Activated T-cell treated with anti-CD3 and anti-CD28 coated beads, Interleukin-2, amount 50 U/mL, for 4 hours (primary cell): ENCODE measurements at regions not wholly inside any gene's neighbourhood (a gene's known extent, or its start where the extent isn't known, plus 50 kb on each side); places are given as distances from the start of the nearest gene placed in this dataset.

Experiments used
- ATAC-seq, 2 donors: fragments of 200-7000 bp; cut with Tn5 transposase; one replicate each; pipeline ENCODE4 v1.10.0; 2021
- DNase-seq: peaks from one replicate; pipeline ENCODE4 v3.0.0-alpha.2; 2020
- H3K27me3 Mint-ChIP-seq: one replicate; pipeline ENCODE4 v1.8.0; 2021; ENCODE audit warnings: low read depth, mixed read lengths
- H3K36me3 Mint-ChIP-seq: one replicate; pipeline ENCODE4 v1.8.0; 2022; ENCODE audit warnings: mixed read lengths; ENCODE audit not compliant: insufficient read depth
- H3K4me1 Mint-ChIP-seq: one replicate; pipeline ENCODE4 v1.8.0; 2021; ENCODE audit warnings: low read depth, mixed read lengths
- H3K4me3 Mint-ChIP-seq: one replicate; pipeline ENCODE4 v1.8.0; 2021; ENCODE audit warnings: mild to moderate bottlenecking, moderate library complexity, mixed read lengths
- H3K9me3 Mint-ChIP-seq: one replicate; pipeline ENCODE4 v1.8.0; 2021; ENCODE audit warnings: mixed read lengths

DNA sequence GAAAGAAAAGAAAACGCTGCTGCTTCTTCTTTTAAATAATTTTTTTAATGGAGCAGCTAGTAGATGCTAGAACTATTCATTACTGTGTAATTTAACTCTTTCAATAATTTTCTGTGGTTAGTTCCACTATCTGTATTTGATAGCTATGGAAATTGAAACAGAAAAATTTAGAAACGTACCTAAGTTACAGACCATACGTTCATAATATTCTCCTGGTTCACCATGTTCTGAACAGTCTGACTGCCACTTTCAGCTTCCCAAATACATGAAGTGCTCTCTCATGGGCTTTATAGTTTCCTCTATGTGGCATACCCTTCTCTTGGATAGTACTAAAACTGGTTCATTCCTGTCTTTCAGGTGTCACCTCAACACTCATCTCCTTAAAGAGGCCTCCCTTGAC, 508.0 kb downstream of the MDFIC start:
- Mint-ChIP-seq H3K9me3 (no peaks in the 10 kb centered on the region), H3K4me3 (no peak overlapping the region), H3K27me3 (no peaks in the 10 kb centered on the region), H3K36me3 (no peaks in the 10 kb centered on the region), H3K4me1 (no peaks in the 10 kb centered on the region)
- DNase-seq (no peak), ATAC-seq (no peak)

DNA sequence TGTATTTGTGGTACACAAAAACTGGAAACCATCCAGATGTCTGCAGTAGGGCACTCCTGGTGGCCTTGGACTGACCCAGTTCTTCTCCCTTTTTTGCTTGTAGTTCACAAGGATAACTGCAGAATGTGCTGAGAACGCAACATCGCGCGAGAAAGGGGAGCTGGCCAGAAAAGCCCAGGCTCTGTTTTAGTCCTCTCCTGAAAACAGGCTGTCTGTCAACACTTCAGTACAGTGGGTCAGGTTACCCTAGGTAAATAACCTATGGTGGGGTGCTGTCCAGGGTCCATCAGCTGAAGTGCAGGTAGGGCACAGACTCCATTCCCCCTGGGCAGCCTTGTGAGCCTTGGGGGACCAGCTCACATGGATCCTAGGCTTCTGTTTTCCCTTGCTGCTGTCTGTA, 495.8 kb downstream of the MDFIC start:
- no peaks in the 10 kb centered on the region for H3K36me3 Mint-ChIP-seq
- no peak overlapping the region for H3K4me3 Mint-ChIP-seq
- peaks cover 2% of the 10 kb centered on the region for H3K27me3 Mint-ChIP-seq
- no peaks in the 10 kb centered on the region for H3K4me1 Mint-ChIP-seq
- no peaks in the 10 kb centered on the region for H3K9me3 Mint-ChIP-seq
- ATAC-seq (no peak), DNase-seq (no peak)

DNA sequence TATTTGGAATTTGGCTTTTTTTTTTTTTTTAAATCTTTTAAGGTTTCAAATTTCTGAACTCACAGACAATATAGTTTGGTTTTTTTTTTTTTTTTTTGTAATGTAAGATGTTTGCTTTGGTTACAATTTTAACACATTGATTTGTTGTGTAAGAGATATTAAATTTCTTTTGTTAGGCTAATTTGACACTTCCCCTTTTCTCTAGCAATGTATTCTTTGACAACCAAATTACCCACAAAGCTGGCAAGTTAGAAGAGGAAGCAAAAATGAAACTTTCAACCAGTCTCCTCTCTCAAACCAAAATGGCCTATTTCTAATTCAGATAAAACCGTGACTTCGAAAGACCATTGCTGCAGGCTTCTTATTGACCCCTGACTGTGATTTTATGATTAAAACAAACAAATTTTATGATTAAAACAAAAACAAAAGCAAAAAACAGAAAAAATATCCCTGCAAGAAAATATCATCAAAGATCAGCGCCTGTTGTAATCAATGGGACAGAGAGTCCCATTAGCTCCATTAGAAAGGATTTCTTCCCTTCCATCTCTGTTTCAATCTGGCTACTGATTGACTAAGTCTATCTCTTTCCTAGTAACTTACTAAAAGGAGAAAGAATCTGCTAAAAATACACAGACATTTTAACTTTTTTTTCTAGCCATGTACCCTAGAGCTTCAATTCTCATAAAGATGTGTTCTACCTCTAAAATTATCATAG, 489.2 kb downstream of the MDFIC start:
- H3K4me3 Mint-ChIP-seq, result no peak overlapping the region
- DNase-seq, result no peak
- peaks cover 14% of the 10 kb centered on the region for H3K4me1 Mint-ChIP-seq
- peaks cover 3% of the 10 kb centered on the region for H3K9me3 Mint-ChIP-seq
- peaks cover 3% of the 10 kb centered on the region for H3K27me3 Mint-ChIP-seq
- ATAC-seq, result no peak
- H3K36me3 Mint-ChIP-seq, result no peaks in the 10 kb centered on the region

DNA sequence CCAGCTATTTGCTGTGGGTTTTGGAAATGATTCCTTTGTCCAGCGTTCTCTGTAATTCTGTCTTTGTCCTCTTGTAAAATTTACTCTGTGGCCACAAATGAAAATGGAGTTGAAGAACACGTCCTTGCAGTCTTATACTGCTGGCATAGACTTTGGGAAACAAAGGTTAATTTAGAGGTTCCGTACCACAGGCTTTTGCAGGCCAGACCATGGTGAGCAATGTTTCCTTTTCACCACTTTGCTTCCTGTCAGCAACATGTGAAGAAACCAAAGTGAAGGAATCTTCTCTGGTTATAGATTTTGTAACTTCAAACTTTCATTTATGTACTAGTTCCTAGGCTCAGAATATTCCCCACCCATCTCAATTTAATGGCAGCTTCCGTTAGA, 488.5 kb downstream of the MDFIC start:
- Mint-ChIP-seq H3K4me3 (no peak overlapping the region), H3K27me3 (peaks cover 3% of the 10 kb centered on the region), H3K9me3 (peaks cover 3% of the 10 kb centered on the region), H3K36me3 (no peaks in the 10 kb centered on the region), H3K4me1 (peaks cover 14% of the 10 kb centered on the region)
- DNase-seq (no peak), ATAC-seq (no peak)

DNA sequence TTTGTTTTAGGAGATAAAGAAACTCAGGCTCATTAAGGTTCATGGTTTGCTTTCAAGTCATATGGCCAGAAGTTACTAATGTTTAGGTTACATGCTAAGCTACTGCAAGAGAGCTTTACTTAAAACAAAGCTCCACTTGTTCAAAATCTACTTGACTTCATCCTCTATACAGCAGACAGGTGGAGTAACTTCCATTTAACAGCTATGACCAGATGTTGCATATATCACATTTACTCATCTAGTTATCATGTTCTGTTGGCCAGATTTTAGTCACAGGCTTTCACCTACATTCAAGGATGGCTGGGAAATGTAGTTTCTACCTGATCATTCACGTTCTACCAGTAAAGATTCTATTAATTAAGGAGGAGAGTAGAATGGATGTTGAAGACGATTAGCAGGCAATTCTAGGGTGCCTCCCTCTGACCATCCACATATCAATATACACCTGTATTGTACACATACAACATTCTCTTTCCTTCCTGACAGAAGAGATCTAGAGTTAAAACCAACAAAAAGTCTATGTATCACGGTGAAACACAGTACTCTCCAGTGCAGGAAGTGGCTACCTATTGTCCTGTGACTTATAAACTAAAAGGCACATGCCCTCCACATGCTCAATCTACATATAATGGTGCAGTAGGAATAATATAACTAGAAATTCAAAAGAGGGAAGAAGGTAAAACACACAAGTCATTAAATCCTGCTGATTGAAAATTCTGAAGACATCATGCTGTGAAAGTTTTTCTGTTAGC, 488.0 kb downstream of the MDFIC start:
- H3K4me3 Mint-ChIP-seq, result no peak overlapping the region
- peaks cover 3% of the 10 kb centered on the region for H3K9me3 Mint-ChIP-seq
- ATAC-seq, result no peak
- H3K36me3 Mint-ChIP-seq, result no peaks in the 10 kb centered on the region
- DNase-seq, result no peak
- peaks cover 14% of the 10 kb centered on the region for H3K4me1 Mint-ChIP-seq
- H3K27me3 Mint-ChIP-seq, result peaks cover 3% of the 10 kb centered on the region

DNA sequence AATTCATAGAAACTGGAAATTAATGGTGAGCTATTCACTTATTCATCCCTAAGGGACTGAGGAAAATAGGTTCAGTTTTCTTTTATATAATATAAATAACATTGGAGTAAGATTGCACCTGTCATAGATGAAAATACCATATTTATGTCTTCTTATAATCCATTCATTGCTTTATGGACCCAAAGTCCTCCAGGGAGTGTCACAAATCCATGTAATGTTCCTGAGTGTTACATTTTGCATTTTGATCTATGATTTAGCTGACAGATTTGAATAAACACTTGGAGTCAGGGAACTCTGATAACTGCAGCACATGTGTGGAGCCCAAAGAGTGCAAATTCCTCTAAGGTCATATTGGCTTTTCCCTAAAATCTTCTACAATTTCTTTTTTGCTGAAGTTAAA, 484.3 kb downstream of the MDFIC start:
- Mint-ChIP-seq H3K4me3 (no peak overlapping the region), H3K36me3 (no peaks in the 10 kb centered on the region), H3K27me3 (no peaks in the 10 kb centered on the region), H3K9me3 (peaks cover 12% of the 10 kb centered on the region), H3K4me1 (peaks cover 11% of the 10 kb centered on the region)
- DNase-seq, result no peak
- no peak for ATAC-seq

DNA sequence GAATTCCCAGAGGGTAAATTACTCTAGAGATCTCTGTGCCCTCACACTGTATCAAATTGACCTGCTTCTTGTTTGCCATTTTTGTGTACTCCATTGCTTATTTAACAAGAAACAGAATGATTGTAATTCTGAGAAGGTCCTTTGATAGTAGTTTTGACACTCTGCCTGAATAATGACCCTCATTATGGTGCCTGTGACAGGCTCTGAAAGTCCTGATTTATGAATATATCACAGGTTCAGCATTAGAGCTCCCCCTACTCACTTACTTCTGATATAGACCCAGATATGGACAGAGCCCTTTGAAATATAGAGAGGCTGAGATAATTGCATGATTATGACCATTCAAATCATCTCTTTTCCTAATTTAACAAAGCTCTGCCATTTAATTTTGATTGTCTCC, 465.2 kb downstream of the MDFIC start:
- DNase-seq (no peak), ATAC-seq (no peak)
- Mint-ChIP-seq H3K4me3 (no peak overlapping the region), H3K4me1 (no peaks in the 10 kb centered on the region), H3K36me3 (no peaks in the 10 kb centered on the region), H3K27me3 (no peaks in the 10 kb centered on the region), H3K9me3 (no peaks in the 10 kb centered on the region)

DNA sequence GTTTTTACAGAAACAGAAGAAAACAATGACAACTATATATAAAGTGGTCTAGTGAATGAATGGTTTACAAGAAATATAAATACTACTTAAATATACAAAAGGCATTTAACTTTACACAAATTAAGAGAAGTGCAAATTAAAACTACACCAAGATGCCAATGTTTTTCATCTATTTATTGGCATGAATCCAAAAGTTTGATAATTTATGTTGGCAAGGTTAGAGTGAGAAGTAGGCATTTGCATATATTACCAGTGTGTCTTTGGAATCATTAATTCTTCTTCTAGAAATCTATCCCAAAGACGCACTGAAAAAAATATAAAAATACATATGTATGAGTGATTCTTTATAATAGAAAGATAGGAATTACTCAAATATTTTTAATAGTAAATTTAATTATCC, 457.4 kb downstream of the MDFIC start:
- DNase-seq (no peak), ATAC-seq (no peak)
- H3K4me1 Mint-ChIP-seq, result no peaks in the 10 kb centered on the region
- H3K4me3 Mint-ChIP-seq, result no peak overlapping the region
- H3K27me3 Mint-ChIP-seq, result no peaks in the 10 kb centered on the region
- no peaks in the 10 kb centered on the region for H3K36me3 Mint-ChIP-seq
- H3K9me3 Mint-ChIP-seq, result no peaks in the 10 kb centered on the region

DNA sequence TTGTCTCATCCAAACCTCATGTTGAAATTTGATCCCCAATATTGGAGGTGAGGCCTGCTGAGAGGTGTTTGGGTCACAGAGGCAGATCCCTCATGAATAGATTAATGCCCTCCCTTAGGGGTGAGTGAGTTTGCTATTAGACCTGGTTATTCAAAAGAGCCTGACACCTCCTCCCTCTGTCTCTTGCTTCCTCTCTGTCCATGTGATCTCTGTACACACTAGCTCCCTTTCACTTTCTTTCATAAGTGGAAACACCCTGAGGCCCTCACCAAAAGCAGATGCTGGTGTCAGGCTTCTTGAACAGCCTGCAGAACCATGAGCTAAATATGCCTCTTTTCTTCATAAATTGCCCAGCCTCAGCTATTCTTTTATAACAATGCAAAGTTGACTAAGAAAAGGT, 447.1 kb downstream of the MDFIC start:
- no peaks in the 10 kb centered on the region for H3K4me1 Mint-ChIP-seq
- no peaks in the 10 kb centered on the region for H3K27me3 Mint-ChIP-seq
- DNase-seq (no peak), ATAC-seq (peak in 1 of 2 donors; percentile 35)
- H3K36me3 Mint-ChIP-seq, result no peaks in the 10 kb centered on the region
- H3K9me3 Mint-ChIP-seq, result peaks cover 7% of the 10 kb centered on the region
- H3K4me3 Mint-ChIP-seq, result no peak overlapping the region

DNA sequence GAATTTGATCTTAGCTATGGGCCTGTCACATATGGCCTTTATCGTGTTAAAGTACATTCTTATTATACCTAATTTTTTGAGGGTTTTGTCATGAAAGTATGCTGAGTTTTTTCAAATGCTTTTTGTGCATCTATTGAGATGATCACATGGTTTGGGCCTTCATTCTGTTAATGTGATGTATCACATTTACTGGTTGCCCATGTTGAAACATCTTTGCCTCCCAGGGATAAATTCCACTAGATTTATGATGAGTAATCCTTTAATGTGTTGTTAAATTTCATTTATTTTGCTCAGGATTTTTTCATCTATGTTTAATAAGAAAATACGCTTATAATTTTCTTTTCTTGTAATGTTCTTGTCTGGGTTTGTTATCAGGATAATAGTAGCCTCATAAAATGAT, 442.0 kb downstream of the MDFIC start:
- ATAC-seq (no peak), DNase-seq (no peak)
- peaks cover 5% of the 10 kb centered on the region for H3K4me1 Mint-ChIP-seq
- no peak overlapping the region for H3K4me3 Mint-ChIP-seq
- no peaks in the 10 kb centered on the region for H3K36me3 Mint-ChIP-seq
- no peaks in the 10 kb centered on the region for H3K27me3 Mint-ChIP-seq
- peaks cover 7% of the 10 kb centered on the region for H3K9me3 Mint-ChIP-seq

DNA sequence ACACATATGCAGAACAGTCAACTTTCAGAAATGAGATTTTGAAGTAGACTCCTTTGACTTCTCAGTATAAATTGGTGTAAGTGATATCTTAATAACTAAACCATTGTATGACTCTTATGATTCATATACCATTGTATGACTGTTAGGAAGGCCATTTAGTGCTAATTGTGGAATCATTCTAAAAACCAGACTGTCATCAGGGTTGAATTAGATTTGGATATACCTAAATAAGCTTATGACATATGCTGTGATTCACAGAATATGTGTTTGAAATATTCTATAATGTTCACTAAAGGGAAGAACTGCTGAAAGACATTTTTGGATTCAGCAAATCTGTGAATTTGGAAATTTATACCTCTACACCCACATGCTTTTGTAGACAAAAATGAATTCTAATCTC, 438.1 kb downstream of the MDFIC start:
- no peaks in the 10 kb centered on the region for H3K27me3 Mint-ChIP-seq
- peak in 1 of 2 donors; percentile 18 for ATAC-seq
- H3K4me3 Mint-ChIP-seq, result no peak overlapping the region
- DNase-seq, result no peak
- peaks cover 1% of the 10 kb centered on the region for H3K9me3 Mint-ChIP-seq
- H3K4me1 Mint-ChIP-seq, result peaks cover 8% of the 10 kb centered on the region
- no peaks in the 10 kb centered on the region for H3K36me3 Mint-ChIP-seq

DNA sequence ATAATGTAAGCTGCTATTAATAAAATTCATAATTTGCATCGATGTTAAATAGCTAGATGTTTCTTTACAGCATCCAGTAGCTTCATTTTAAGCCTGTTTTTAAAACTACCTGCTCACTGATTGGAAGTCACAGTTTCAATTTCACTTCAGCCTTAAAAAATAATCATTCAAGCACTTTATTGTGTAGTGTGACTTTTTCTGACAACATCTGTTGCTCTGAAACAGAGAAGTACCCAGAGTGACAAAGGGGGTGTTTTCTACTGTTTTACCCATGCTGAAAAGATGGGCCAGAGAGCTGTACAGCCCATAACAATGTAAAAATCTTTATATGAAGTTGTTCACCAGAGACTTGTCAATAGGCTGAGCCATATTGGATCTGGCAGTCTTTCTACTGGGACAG, 437.2 kb downstream of the MDFIC start:
- no peak for ATAC-seq
- Mint-ChIP-seq H3K9me3 (no peaks in the 10 kb centered on the region), H3K4me1 (peaks cover 8% of the 10 kb centered on the region), H3K4me3 (no peak overlapping the region), H3K36me3 (no peaks in the 10 kb centered on the region), H3K27me3 (no peaks in the 10 kb centered on the region)
- no peak for DNase-seq

DNA sequence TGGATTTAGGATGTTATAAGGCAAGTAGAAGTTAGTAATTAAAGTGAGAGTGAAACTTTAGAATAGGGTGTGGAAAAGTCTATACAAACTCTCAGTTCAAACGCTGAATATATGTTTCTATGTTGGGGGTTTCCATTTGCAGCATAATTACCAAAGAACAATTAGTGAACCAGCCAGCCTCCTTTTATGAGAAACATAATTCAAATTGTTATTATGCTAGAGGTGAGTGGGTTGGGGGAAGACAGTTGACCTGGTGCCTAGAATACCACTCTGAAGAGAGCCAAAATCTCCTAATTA, 435.8 kb downstream of the MDFIC start:
- Mint-ChIP-seq H3K36me3 (no peaks in the 10 kb centered on the region), H3K4me1 (peaks cover 8% of the 10 kb centered on the region), H3K27me3 (no peaks in the 10 kb centered on the region), H3K9me3 (no peaks in the 10 kb centered on the region), H3K4me3 (no peak overlapping the region)
- ATAC-seq (no peak), DNase-seq (no peak)

DNA sequence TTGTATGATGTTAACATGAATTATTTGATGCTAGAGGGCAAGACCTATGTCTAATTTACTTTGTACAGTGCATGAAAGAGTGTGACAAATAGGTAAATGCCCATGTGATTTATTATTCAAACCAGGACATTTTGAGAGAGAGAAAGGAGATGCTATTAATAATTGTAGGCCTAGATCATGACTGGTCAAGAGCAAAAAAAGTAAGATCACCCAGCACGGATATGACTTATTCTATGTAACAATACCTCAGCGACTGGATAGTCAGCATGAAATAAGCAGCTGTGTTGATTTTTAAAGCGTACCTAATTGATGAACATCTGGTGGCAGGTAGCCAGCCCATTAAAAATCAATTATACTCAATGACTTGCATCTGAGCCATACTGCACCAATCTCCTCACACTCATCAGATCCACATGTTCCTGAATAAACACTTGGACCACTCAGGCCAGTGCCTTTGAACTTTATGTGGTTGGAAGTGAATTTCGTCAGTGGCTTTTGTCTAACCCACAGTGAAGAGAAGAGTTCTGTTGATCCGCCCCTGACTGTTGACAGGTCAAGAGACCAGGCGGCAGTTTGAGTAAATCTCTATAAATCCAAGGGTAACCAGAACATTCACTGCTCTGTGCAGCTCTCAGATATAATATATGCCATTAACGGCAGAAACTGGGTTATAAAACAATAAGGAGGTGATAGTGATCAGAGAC, 435.3 kb downstream of the MDFIC start:
- Mint-ChIP-seq H3K4me1 (peaks cover 8% of the 10 kb centered on the region), H3K4me3 (no peak overlapping the region), H3K27me3 (no peaks in the 10 kb centered on the region), H3K9me3 (no peaks in the 10 kb centered on the region), H3K36me3 (no peaks in the 10 kb centered on the region)
- ATAC-seq (no peak), DNase-seq (no peak)

DNA sequence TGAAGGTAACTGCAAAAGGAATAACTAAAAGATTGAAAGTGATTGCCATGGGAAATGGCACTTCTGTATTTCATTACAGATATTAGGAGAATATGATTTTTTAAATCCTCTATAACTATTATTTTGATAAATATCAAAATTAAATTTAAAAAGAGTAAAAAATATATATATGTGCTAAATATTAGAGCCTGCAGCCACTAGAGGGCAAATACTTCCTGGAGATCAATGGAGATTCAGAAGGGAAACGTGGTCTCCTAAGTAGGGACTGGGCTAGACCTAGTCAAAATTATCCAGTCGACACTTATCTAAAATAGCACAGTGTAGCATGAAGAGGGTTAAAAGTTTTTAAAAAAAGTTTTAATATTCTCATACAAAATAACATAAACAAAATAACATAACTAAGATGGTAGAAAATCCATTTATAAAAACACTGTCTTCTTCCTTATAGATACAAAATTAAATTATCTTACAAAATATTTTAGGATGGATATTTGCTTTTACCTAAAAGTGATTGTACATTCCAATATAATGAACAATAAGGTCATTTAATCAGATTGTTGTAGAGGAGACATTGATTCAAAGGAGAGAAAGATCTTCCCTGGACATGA, 434.3 kb downstream of the MDFIC start:
- H3K36me3 Mint-ChIP-seq, result no peaks in the 10 kb centered on the region
- ATAC-seq, result no peak
- no peaks in the 10 kb centered on the region for H3K9me3 Mint-ChIP-seq
- DNase-seq, result no peak
- H3K4me1 Mint-ChIP-seq, result peaks cover 8% of the 10 kb centered on the region
- no peak overlapping the region for H3K4me3 Mint-ChIP-seq
- H3K27me3 Mint-ChIP-seq, result no peaks in the 10 kb centered on the region
